OCI-LY3 (cell line): ENCODE measurements at regions not wholly inside any gene's neighbourhood (a gene's known extent, or its start where the extent isn't known, plus 50 kb on each side); places are given as distances from the start of the nearest gene placed in this dataset.

ENCODE experiments used
- EZH2phosphoT487 ChIP-seq: fragments of 200-600 bp; shearing (Covaris generic); IDR thresholded peaks from 2 replicates; pipeline ENCODE4 v1.6.1; 2018; ENCODE audit warnings: antibody characterized with exemption, mixed run types, low read depth
- TF ChIP-seq, protein P1 (sequence below): fragments of 200-600, 300-600 bp; sonication (generic); IDR thresholded peaks from 2 replicates; pipeline ENCODE4 v1.5.1; 2014; ENCODE audit warnings: antibody characterized with exemption, low read length, low read depth

DNA sequence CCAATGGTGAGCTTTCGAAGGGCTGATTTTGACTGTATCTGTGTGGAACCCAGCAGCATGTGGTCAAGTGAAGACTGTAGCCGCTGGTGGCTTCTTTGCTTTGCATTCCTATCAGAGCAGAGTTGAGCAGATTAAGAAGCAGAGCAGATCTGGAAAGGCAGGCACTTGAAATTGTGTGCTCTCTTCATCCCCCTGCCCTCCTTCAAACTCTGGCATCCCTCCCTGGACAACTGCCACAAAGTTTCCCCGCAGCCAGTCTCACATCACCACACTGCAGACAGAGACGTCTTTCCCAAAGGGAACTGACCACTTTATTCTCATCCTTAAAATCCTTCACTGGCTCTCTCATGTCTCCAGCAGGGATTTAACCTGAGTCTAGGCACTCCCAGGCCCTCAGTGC is 237.1 kb upstream of the DYNLRB2 start:
- TF ChIP-seq, protein P1, sequence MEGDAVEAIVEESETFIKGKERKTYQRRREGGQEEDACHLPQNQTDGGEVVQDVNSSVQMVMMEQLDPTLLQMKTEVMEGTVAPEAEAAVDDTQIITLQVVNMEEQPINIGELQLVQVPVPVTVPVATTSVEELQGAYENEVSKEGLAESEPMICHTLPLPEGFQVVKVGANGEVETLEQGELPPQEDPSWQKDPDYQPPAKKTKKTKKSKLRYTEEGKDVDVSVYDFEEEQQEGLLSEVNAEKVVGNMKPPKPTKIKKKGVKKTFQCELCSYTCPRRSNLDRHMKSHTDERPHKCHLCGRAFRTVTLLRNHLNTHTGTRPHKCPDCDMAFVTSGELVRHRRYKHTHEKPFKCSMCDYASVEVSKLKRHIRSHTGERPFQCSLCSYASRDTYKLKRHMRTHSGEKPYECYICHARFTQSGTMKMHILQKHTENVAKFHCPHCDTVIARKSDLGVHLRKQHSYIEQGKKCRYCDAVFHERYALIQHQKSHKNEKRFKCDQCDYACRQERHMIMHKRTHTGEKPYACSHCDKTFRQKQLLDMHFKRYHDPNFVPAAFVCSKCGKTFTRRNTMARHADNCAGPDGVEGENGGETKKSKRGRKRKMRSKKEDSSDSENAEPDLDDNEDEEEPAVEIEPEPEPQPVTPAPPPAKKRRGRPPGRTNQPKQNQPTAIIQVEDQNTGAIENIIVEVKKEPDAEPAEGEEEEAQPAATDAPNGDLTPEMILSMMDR, result no peak
- no peak for TF ChIP-seq EZH2phosphoT487
